GM10266 (cell line): ENCODE measurements at regions not wholly inside any gene's neighbourhood (a gene's known extent, or its start where the extent isn't known, plus 50 kb on each side); places are given as distances from the start of the nearest gene placed in this dataset.

Source experiments
- DNase-seq: peaks from one replicate; pipeline ENCODE4 v3.0.0; 2012; ENCODE audit errors: extremely low spot score
- CTCF ChIP-seq: IDR thresholded peaks from 2 replicates; pipeline ENCODE4 v1.5.1; 2012; ENCODE audit warnings: mild to moderate bottlenecking, low read depth; ENCODE audit not compliant: control insufficient read depth, insufficient read depth; ENCODE audit errors: missing control alignments

DNA sequence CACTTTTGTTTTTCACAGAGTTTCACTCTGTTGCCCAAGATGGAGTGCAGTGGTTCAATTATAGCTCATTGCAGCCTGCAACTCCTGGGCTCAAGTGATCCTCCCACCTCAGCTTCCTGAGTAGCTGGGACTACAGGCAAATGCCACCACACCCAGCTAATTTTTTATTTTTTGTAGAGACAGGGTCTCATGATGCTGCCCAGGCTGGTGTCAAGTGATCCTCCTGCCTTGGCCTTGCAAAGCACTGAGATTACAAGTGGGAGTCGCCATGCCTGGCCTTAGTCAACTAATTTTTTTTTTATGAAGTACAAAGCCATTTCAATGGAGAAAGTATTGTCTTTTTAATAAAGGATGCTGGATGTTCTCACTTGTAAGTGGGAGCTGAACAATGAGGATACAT lies 51.3 kb upstream of the UXT start:
- TF ChIP-seq CTCF = no peak
- DNase-seq = no peak
